ENCODE measurements at regions not wholly inside any gene's neighbourhood (a gene's known extent, or its start where the extent isn't known, plus 50 kb on each side); places are given as distances from the start of the nearest gene placed in this dataset.

- no peak for TF ChIP-seq CTCF (IDR thresholded peaks at IDR 0.05)
- TF ChIP-seq POLR2A (IDR thresholded peaks at IDR 0.05), result no peak
Observed at GRCh38 chr2:120825370-120826259, 89.9 kb downstream of the GLI2 start.
